IMR-90 (cell line): ENCODE measurements at regions not wholly inside any gene's neighbourhood (a gene's known extent, or its start where the extent isn't known, plus 50 kb on each side); places are given as distances from the start of the nearest gene placed in this dataset.

Experiments
- CTCF ChIP-seq: conservative IDR thresholded peaks from 2 replicates; pipeline ENCODE4 v1.5.1; 2012; ENCODE audit warnings: mild to moderate bottlenecking, low read depth, low read length, improper control_type of control experiment
- RAD21 ChIP-seq: IDR thresholded peaks from 2 replicates; pipeline ENCODE4 v1.6.1; 2012; ENCODE audit warnings: low read length, improper control_type of control experiment
- RCOR1 ChIP-seq: IDR thresholded peaks from 2 replicates; pipeline ENCODE4 v1.6.1; 2012; ENCODE audit warnings: mild to moderate bottlenecking, low read length, improper control_type of control experiment; ENCODE audit not compliant: insufficient replicate concordance

- TF ChIP-seq CTCF (no peak), RCOR1 (no peak), RAD21 (no peak)
Observed at GRCh38 chr5:126369083-126369482, 54.1 kb upstream of the GRAMD2B start.
